ENCODE measurements at regions not wholly inside any gene's neighbourhood (a gene's known extent, or its start where the extent isn't known, plus 50 kb on each side); places are given as distances from the start of the nearest gene placed in this dataset.

- Histone ChIP-seq H3K9me3 (ENCODE audit: control insufficient read depth, low read length) (no peaks in the 10 kb centered on the region), H3K36me3 (ENCODE audit: control insufficient read depth, insufficient read depth, low read length) (no peaks in the 10 kb centered on the region), H3K27ac (ENCODE audit: low read depth, low read length, severe bottlenecking) (no peak overlapping the region), H3K4me1 (ENCODE audit: control insufficient read depth, insufficient read depth, low read length, poor library complexity, severe bottlenecking) (no peaks in the 10 kb centered on the region), H3K4me3 (ENCODE audit: extremely low read depth, insufficient read depth, low read length, poor library complexity, severe bottlenecking) (no peak overlapping the region)
- 90 to 96% methylated on average over 6 to 9 of the region's 9 CpGs for whole genome bisulfite sequencing, 2 experiments (ENCODE audit: insufficient coverage in 2 of 2)
Measured at GRCh38 chr3:73745526-73746191, 120.9 kb upstream of the PDZRN3 start.

GRCh38 chr3:73743551-73743950, 118.8 kb upstream of the PDZRN3 start:
- Histone ChIP-seq H3K4me3 (ENCODE audit: extremely low read depth, insufficient read depth, low read length, poor library complexity, severe bottlenecking) (no peak overlapping the region), H3K9me3 (ENCODE audit: control insufficient read depth, low read length) (no peaks in the 10 kb centered on the region), H3K4me1 (ENCODE audit: control insufficient read depth, insufficient read depth, low read length, poor library complexity, severe bottlenecking) (peaks cover 4% of the 10 kb centered on the region), H3K27ac (ENCODE audit: low read depth, low read length, severe bottlenecking) (no peak overlapping the region), H3K36me3 (ENCODE audit: control insufficient read depth, insufficient read depth, low read length) (no peaks in the 10 kb centered on the region)
- 100% methylated on average over 1 to 2 of the region's 4 CpGs for WGBS, 2 experiments (ENCODE audit: insufficient coverage in 2 of 2)

GRCh38 chr3:73739791-73740453, 115.2 kb upstream of the PDZRN3 start:
- H3K36me3 ChIP-seq (ENCODE audit: control insufficient read depth, insufficient read depth, low read length): no peaks in the 10 kb centered on the region
- H3K9me3 ChIP-seq (ENCODE audit: control insufficient read depth, low read length): no peaks in the 10 kb centered on the region
- WGBS, 2 experiments (ENCODE audit: insufficient coverage in 2 of 2): 68 to 82% methylated on average over 3 to 5 of the region's 5 CpGs

GRCh38 chr3:73738711-73739110, 114.0 kb upstream of the PDZRN3 start:
- peaks cover 4% of the 10 kb centered on the region for H3K4me1 ChIP-seq (ENCODE audit: control insufficient read depth, insufficient read depth, low read length, poor library complexity, severe bottlenecking)
- H3K9me3 ChIP-seq (ENCODE audit: control insufficient read depth, low read length): no peaks in the 10 kb centered on the region
- no peak overlapping the region for H3K4me3 ChIP-seq (ENCODE audit: extremely low read depth, insufficient read depth, low read length, poor library complexity, severe bottlenecking)
- WGBS, 2 experiments (ENCODE audit: insufficient coverage in 2 of 2): 57% methylated on average over 1 of the region's 1 CpG; no CpG with 5 or more reads in 1 of the 2 experiments
- no peaks in the 10 kb centered on the region for H3K36me3 ChIP-seq (ENCODE audit: control insufficient read depth, insufficient read depth, low read length)
- H3K27ac ChIP-seq (ENCODE audit: low read depth, low read length, severe bottlenecking): no peak overlapping the region

More at GRCh38 chr3:73739791-73740453, 115.2 kb upstream of the PDZRN3 start:
- H3K27ac ChIP-seq (ENCODE audit: low read depth, low read length, severe bottlenecking): no peak overlapping the region
- H3K4me3 ChIP-seq (ENCODE audit: extremely low read depth, insufficient read depth, low read length, poor library complexity, severe bottlenecking): no peak overlapping the region
- H3K4me1 ChIP-seq (ENCODE audit: control insufficient read depth, insufficient read depth, low read length, poor library complexity, severe bottlenecking): peaks cover 4% of the 10 kb centered on the region

- Histone ChIP-seq H3K4me3 (ENCODE audit: extremely low read depth, insufficient read depth, low read length, poor library complexity, severe bottlenecking) (no peak overlapping the region), H3K4me1 (ENCODE audit: control insufficient read depth, insufficient read depth, low read length, poor library complexity, severe bottlenecking) (peaks cover 4% of the 10 kb centered on the region), H3K9me3 (ENCODE audit: control insufficient read depth, low read length) (no peaks in the 10 kb centered on the region), H3K27ac (ENCODE audit: low read depth, low read length, severe bottlenecking) (no peak overlapping the region), H3K36me3 (ENCODE audit: control insufficient read depth, insufficient read depth, low read length) (no peaks in the 10 kb centered on the region)
- WGBS, 2 experiments (ENCODE audit: insufficient coverage in 2 of 2): no CpG with 5 or more reads among the region's 3 CpGs
Measured at GRCh38 chr3:73734211-73735089, 109.7 kb upstream of the PDZRN3 start.

GRCh38 chr3:73733746-73734145, 109.0 kb upstream of the PDZRN3 start:
- Histone ChIP-seq H3K4me1 (ENCODE audit: control insufficient read depth, insufficient read depth, low read length, poor library complexity, severe bottlenecking) (peaks cover 4% of the 10 kb centered on the region), H3K9me3 (ENCODE audit: control insufficient read depth, low read length) (no peaks in the 10 kb centered on the region), H3K4me3 (ENCODE audit: extremely low read depth, insufficient read depth, low read length, poor library complexity, severe bottlenecking) (no peak overlapping the region), H3K27ac (ENCODE audit: low read depth, low read length, severe bottlenecking) (no peak overlapping the region), H3K36me3 (ENCODE audit: control insufficient read depth, insufficient read depth, low read length) (no peaks in the 10 kb centered on the region)
- whole genome bisulfite sequencing, 2 experiments (ENCODE audit: insufficient coverage in 2 of 2): 89% methylated on average over 3 to 4 of the region's 6 CpGs

- Histone ChIP-seq H3K36me3 (ENCODE audit: control insufficient read depth, insufficient read depth, low read length) (no peaks in the 10 kb centered on the region), H3K4me1 (ENCODE audit: control insufficient read depth, insufficient read depth, low read length, poor library complexity, severe bottlenecking) (peaks cover 27% of the 10 kb centered on the region), H3K27ac (ENCODE audit: low read depth, low read length, severe bottlenecking) (peak overlapping the region; percentile 10), H3K4me3 (ENCODE audit: extremely low read depth, insufficient read depth, low read length, poor library complexity, severe bottlenecking) (no peak overlapping the region), H3K9me3 (ENCODE audit: control insufficient read depth, low read length) (no peaks in the 10 kb centered on the region)
- 87 to 91% methylated on average over 8 of the region's 9 CpGs for WGBS, 2 experiments (ENCODE audit: insufficient coverage in 2 of 2)
Measured at GRCh38 chr3:73729969-73730440, 105.3 kb upstream of the PDZRN3 start.

GRCh38 chr3:73727854-73728253, 103.1 kb upstream of the PDZRN3 start:
- WGBS, 2 experiments (ENCODE audit: insufficient coverage in 2 of 2): 33 to 83% methylated on average over 1 to 2 of the region's 2 CpGs
- H3K27ac ChIP-seq (ENCODE audit: low read depth, low read length, severe bottlenecking): peak overlapping the region; percentile 88
- H3K4me1 ChIP-seq (ENCODE audit: control insufficient read depth, insufficient read depth, low read length, poor library complexity, severe bottlenecking): peaks cover 27% of the 10 kb centered on the region
- no peak overlapping the region for H3K4me3 ChIP-seq (ENCODE audit: extremely low read depth, insufficient read depth, low read length, poor library complexity, severe bottlenecking)
- no peaks in the 10 kb centered on the region for H3K36me3 ChIP-seq (ENCODE audit: control insufficient read depth, insufficient read depth, low read length)
- no peaks in the 10 kb centered on the region for H3K9me3 ChIP-seq (ENCODE audit: control insufficient read depth, low read length)

GRCh38 chr3:73727117-73727821, 102.5 kb upstream of the PDZRN3 start:
- Histone ChIP-seq H3K4me3 (ENCODE audit: extremely low read depth, insufficient read depth, low read length, poor library complexity, severe bottlenecking) (no peak overlapping the region), H3K27ac (ENCODE audit: low read depth, low read length, severe bottlenecking) (peak overlapping the region; percentile 88)
- WGBS, 2 experiments (ENCODE audit: insufficient coverage in 2 of 2): 33 to 47% methylated on average over 8 of the region's 8 CpGs

GRCh38 chr3:73723596-73723995, 98.9 kb upstream of the PDZRN3 start:
- H3K27ac ChIP-seq (ENCODE audit: low read depth, low read length, severe bottlenecking): no peak overlapping the region
- 85% methylated on average over 3 of the region's 3 CpGs; no CpG with 5 or more reads in 1 of the 2 experiments for WGBS, 2 experiments (ENCODE audit: insufficient coverage in 2 of 2)
- peaks cover 23% of the 10 kb centered on the region for H3K4me1 ChIP-seq (ENCODE audit: control insufficient read depth, insufficient read depth, low read length, poor library complexity, severe bottlenecking)
- no peak overlapping the region for H3K4me3 ChIP-seq (ENCODE audit: extremely low read depth, insufficient read depth, low read length, poor library complexity, severe bottlenecking)
- H3K9me3 ChIP-seq (ENCODE audit: control insufficient read depth, low read length): no peaks in the 10 kb centered on the region
- H3K36me3 ChIP-seq (ENCODE audit: control insufficient read depth, insufficient read depth, low read length): no peaks in the 10 kb centered on the region

More at GRCh38 chr3:73727117-73727821, 102.5 kb upstream of the PDZRN3 start:
- Histone ChIP-seq H3K4me1 (ENCODE audit: control insufficient read depth, insufficient read depth, low read length, poor library complexity, severe bottlenecking) (peaks cover 27% of the 10 kb centered on the region), H3K36me3 (ENCODE audit: control insufficient read depth, insufficient read depth, low read length) (no peaks in the 10 kb centered on the region), H3K9me3 (ENCODE audit: control insufficient read depth, low read length) (no peaks in the 10 kb centered on the region)
